ENCODE measurements at regions not wholly inside any gene's neighbourhood (a gene's known extent, or its start where the extent isn't known, plus 50 kb on each side); places are given as distances from the start of the nearest gene placed in this dataset.
"Not testable (repeated sequence)": the region's sequence is repeated elsewhere in the genome, so short reads cannot be mapped to it uniquely, and the experiment has no call there.

- no peak for DNase-seq
These were observed 102.6 kb downstream of the PLG start for GRCh38 chr6:160804639-160805038.

GRCh38 chr6:160808263-160808662 is 106.2 kb downstream of the PLG start:
- no peak for DNase-seq

- DNase-seq: no peak
These were observed 108.2 kb downstream of the PLG start for GRCh38 chr6:160810238-160810637.

- DNase-seq: no peak
These were observed 110.1 kb downstream of the PLG start for GRCh38 chr6:160812097-160812496.

- no peak for DNase-seq
These were observed 116.9 kb downstream of the PLG start for GRCh38 chr6:160818934-160819333.

GRCh38 chr6:160820661-160821060 is 118.6 kb downstream of the PLG start:
- DNase-seq: not testable (repeated sequence)

- DNase-seq: no peak
These were observed 129.7 kb downstream of the PLG start for GRCh38 chr6:160831739-160832138.

- DNase-seq: no peak
These were observed 130.4 kb downstream of the PLG start for GRCh38 chr6:160832422-160832821.

- DNase-seq: no peak
These were observed 135.1 kb downstream of the PLG start for GRCh38 chr6:160837146-160837545.

- DNase-seq: no peak
These were observed 140.5 kb upstream of the MAP3K4 start for GRCh38 chr6:160851031-160851430.

GRCh38 chr6:160853946-160854345 is 137.6 kb upstream of the MAP3K4 start:
- no peak for DNase-seq

GRCh38 chr6:160858886-160859285 is 132.7 kb upstream of the MAP3K4 start:
- no peak for DNase-seq

- no peak for DNase-seq
These were observed 131.7 kb upstream of the MAP3K4 start for GRCh38 chr6:160859822-160860221.

GRCh38 chr6:160861824-160862223 is 129.7 kb upstream of the MAP3K4 start:
- DNase-seq: no peak

GRCh38 chr6:160863782-160864181 is 127.8 kb upstream of the MAP3K4 start:
- DNase-seq: no peak

- DNase-seq: no peak
These were observed 120.2 kb upstream of the MAP3K4 start for GRCh38 chr6:160871320-160871719.

- DNase-seq: no peak
These were observed 110.3 kb upstream of the MAP3K4 start for GRCh38 chr6:160881148-160881808.

- DNase-seq: no peak
These were observed 109.6 kb upstream of the MAP3K4 start for GRCh38 chr6:160882006-160882405.

GRCh38 chr6:160882791-160883279 is 108.7 kb upstream of the MAP3K4 start:
- DNase-seq: no peak

GRCh38 chr6:160883560-160883959 is 108.0 kb upstream of the MAP3K4 start:
- DNase-seq: no peak

GRCh38 chr6:160883999-160884398 is 107.6 kb upstream of the MAP3K4 start:
- no peak for DNase-seq

GRCh38 chr6:160889148-160889547 is 102.4 kb upstream of the MAP3K4 start:
- DNase-seq: not testable (repeated sequence)

- no peak for DNase-seq
These were observed 99.9 kb upstream of the MAP3K4 start for GRCh38 chr6:160891690-160892089.

GRCh38 chr6:160895562-160895961 is 96.0 kb upstream of the MAP3K4 start:
- no peak for DNase-seq
